Sciatic nerve (tissue), 2 donors: ENCODE measurements at regions not wholly inside any gene's neighbourhood (a gene's known extent, or its start where the extent isn't known, plus 50 kb on each side); places are given as distances from the start of the nearest gene placed in this dataset.
"Not testable (repeated sequence)": the region's sequence is repeated elsewhere in the genome, so short reads cannot be mapped to it uniquely, and the experiment has no call there.

ENCODE experiments used
- ATAC-seq: fragments of 200-7000 bp; cut with Tn5 transposase; one replicate; pipeline ENCODE4 v1.9.1; 2020; ENCODE audit warnings: mild to moderate bottlenecking, moderate library complexity
- DNase-seq: peaks from one replicate; pipeline ENCODE4 v3.0.0-alpha.2; 2020; ENCODE audit warnings: low spot score
- intact Hi-C: fragments of 100-400 bp; cut with DNase I; formaldehyde crosslinking; loops from one replicate; pipeline ENCODE4 v1.14.2; 2022
- donor health status: DM: no; HTN: no; CAD: no.
- donor health status: DM: no; HTN: no; CAD: no.

DNA sequence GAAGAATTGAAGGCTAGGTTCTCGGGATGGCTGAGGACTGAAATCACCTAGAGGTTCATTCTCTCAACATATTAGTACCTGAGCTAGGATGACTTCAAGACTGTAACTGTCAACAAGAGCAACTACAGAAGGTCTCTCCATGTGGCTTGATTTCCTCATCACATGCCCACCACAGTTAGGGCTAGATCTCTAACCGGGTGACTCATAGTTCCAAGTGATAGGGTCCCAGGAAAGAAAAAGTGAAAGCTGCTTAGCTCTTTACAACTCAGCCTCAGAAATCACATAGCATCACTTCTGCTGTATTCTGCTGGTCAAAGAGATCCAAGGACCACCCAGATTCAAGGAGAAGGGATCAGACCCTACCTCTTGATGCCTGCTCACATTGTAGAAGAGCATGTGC, 165.4 kb upstream of the AGTR1 start:
- no peak for ATAC-seq
- intact Hi-C loops, result no loop called here
- DNase-seq, result no peak

DNA sequence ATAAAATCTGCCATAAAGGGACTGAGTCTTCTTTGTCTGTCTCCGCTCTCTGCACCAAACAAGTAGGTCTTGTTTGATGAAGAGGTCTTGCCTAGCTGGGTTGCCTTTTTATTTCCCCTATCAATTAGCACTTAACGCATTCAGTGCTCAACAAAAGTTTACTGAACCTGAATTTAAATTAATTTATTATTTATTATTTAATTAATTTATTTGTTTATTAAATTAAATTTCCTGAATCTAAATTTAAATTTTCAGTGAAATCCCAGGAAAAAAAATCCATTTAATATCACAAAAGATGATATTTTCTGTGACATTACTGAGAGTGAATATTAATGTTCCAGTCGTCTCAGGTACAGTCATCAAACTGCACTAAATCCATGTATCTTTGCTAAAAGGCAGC, 164.9 kb upstream of the AGTR1 start:
- intact Hi-C loops, result no loop called here
- DNase-seq (no peak), ATAC-seq (no peak)

DNA sequence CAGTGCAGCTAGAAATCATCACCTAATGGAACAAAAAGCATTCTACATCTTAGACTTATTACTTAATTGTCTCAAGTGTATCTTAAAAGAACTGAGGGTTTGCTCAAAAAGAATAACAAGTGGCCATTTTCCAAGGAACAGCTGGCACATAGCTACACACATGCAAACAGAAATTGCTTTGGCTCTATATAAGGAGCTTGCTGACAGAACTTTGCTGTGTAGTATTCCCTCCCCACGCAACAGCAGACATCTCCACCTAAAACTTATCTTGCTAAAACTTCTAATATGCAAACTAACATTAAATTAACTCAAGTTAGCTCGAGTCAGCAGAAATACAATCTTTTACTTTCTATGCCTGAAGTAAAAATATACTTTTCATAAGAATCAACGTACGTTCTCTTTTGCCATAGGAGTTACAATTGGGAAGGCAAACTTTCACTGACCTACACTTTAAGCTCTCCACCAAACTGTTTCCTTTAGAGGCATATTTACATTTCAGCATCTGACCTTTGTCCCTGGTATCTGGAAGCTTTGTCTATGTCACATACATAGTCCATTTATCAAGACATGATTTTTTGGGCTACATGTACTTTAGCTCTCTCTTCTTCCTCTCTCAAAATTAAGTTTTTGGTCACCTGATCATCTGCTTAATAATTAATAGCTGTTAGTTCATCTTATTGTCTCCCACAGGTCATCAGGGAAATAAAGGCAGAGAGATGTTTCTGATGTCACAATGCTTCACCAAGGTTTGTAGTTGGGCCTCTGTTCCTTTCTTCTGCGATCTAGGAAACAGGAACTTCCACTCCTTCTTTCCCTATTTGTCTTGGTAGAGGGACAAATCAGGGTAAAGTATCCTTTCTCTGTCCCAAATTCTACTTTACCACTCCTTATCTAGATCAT, 163.4 kb upstream of the AGTR1 start:
- no peak for DNase-seq
- ATAC-seq, result no peak
- intact Hi-C loops, result no loop called here

DNA sequence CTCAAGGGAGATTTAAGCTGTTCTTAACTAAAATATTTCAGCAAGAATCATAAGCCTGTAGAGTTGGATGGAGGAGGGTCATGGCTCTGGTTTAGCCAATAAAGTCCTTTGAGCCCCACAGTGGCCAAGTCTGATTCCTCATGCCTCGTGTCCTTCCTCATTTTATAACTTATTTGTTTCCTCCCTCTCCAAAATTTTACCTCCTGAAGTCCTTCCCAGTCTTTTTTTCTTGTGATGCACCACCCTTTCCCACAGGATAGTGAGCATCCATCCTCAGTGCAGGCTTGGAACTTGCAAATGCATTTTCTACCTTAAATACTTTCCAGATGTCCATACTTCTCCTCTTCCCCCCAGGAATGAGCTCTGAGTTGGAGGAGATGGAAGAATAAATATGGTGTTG, 162.7 kb upstream of the AGTR1 start:
- DNase-seq (no peak), ATAC-seq (no peak)
- intact Hi-C loops, result no loop called here

DNA sequence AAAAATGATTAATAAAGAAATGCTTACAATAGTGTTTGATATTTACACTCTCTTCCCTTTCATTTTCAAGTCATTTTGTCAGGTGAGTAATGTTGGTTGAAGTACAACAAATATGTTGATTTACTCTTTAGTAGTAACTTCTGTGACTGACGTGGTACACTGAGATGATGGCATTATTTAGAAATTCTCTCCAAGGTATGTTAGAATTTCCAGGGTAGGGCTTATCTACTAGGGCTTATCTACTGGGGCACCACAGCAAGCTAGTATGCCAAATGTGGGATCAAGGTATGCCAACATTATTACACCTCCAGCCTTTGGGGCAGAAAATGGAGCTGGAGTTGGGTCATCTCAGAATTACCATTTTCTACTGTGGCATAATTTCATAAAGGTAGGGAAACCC, 157.4 kb upstream of the AGTR1 start:
- no peak for DNase-seq
- ATAC-seq, result no peak
- intact Hi-C loops, result no loop called here

DNA sequence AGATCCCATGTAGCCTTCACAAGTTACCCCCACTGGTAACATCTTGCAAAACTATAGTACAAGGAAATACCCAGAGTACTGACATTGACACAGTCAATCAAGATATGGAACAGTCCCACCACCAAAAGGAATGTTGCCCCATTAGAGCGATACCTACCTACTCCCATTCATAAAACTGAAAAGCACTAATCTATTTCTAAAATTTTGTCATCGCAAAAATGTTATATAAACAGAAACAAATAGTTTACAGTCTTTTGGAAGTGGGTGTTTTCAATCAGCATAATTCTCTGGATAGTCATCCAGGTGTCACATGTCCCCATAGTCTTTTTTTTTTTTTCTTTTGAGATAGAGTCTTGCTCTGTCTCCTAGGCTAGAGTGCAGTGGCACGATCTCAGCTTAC, 156.9 kb upstream of the AGTR1 start:
- intact Hi-C loops, result no loop called here

DNA sequence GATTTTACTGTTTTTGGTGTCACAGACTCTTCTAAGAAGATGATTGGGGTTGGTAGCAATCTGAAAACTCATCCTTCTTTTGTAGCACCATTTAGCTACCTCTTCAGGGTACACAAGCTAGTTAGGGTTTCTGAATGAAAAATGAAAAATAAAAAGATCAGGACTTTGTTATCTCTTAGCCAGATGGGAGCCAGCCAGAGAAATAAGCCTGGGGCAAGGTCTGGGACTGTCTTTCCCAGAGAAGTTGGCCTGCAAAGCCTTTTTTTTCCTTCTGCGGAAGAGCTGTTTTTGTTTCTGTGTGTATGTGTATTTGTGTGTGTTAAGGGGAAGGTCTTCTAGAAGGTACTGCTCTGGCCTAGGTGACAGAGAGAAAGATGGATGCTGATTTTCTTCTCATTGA, 150.7 kb upstream of the AGTR1 start:
- DNase-seq, result no peak
- intact Hi-C loops, result no loop called here
- ATAC-seq, result no peak

More for the DNA sequence above, 156.9 kb upstream of the AGTR1 start:
- DNase-seq (no peak), ATAC-seq (no peak)

DNA sequence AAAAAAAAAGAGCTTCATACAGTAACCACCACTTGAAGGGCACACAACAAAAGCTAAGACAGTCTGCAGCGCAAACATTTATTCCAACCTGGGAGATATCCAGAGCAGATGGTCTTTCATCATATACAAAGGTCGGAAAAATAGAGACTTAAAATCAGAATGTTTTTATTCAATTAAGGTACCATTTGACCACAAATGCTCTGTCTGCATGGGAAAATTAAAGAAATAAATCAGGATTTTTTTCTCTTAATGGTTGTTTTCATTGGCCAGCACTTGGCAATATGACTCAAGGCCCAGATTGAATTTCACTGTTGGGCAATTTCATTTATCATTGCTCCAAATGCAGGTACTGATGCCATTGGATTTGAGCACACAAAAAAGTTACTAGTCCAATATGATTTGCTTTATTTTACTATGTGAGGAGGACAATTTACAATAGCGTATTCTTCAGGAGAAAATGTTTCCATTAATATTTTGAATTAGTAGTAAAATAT, 145.9 kb upstream of the AGTR1 start:
- intact Hi-C loops, result no loop called here
- ATAC-seq, result no peak
- no peak for DNase-seq

DNA sequence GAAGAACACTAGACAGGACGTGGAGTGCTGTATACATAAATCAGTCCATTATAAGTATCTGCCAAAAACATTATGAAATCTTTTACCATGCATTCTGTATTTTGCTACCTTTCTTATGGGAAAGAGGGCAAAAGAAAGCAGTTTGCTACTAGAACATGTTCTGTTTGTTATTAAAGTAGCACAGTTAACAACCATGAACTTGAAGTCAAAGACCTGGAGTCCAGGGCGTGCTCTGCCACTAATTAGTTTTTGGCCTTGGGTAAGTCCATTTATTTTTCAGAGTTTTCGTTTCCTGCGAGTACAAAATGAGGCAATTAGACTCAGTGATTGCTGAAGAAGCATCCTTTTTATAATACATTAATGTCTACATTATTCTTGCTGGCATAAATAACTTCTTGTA, 143.3 kb upstream of the AGTR1 start:
- ATAC-seq (no peak), DNase-seq (no peak)
- intact Hi-C loops, result no loop called here

DNA sequence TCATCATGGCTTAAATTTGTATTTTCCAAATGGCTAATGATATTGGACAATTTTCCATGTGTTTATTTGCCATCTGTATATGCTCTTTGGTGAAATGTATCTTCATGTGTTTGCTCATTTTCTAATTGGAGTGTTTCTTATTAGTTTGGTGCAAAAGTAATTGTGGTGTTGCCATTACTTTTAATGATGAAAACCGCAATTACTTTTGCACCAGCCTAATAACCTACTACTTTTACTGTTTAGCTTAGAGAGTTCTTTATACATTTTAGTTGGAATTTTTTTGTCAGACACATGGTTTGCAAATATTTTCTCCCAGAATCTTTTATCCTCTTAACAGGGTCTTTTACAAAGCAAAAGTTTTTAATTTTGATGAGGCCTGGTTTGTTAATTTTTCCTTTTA, 141.0 kb upstream of the AGTR1 start:
- DNase-seq, result no peak
- intact Hi-C loops, result no loop called here
- ATAC-seq, result no peak

DNA sequence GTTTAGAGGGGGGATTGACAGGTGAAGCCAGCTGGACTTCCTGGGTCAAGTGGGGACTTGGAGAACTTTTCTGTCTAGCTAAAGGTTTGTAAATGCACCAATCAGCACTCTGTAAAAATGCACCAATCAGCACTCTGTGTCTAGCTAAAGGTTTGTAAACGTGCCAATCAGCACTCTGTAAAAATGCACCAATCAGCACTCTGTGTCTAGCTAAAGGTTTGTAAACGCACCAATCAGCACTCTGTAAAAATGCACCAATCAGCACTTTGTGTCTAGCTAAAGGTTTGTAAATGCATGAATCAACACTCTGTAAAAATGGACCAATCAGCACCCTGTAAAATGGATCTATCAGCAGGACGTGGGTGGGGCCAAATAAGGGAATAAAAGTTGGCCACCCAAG, 120.1 kb upstream of the AGTR1 start:
- DNase-seq, ATAC-seq, intact Hi-C loops: not testable (repeated sequence)

DNA sequence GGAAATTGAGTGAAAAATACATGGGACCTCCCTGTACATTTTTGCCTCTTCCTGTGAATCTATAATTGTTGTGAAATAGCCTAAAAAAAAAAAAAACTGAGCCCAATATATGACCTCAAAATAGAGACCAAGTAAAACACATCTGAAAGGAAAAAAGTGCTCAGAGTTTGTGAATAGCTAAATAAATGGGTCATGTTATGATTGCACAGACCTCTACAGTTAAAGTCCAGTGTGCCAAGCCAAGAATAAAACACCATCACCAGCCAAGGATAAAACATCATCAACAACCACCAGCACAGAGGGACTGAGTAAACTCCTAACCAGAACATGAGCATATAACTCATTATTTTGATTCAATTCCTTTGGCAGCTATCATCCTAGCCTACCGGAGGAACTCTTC, 115.6 kb upstream of the AGTR1 start:
- intact Hi-C loops, result no loop called here
- DNase-seq (no peak), ATAC-seq (peak; percentile 90)

DNA sequence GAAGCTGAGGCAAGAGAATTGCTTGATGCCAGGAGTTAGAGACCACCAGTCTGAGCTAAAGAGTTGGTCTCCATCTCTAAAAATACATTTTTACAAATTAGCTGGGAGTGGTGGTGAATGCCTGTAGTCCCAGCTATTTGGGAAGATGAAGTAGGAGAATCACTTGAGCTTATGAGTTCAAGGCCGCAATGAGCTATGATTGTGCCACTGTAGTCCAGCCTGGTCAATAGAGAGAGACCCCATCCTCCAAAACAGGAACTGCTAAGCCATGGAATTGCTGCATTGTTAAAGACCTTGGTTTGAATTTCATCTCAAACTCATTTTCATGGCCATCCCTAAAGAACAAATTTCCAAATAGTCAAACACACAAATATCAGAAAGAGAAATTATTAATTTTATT, 113.9 kb upstream of the AGTR1 start:
- no peak for ATAC-seq
- DNase-seq, result no peak
- intact Hi-C loops, result no loop called here

DNA sequence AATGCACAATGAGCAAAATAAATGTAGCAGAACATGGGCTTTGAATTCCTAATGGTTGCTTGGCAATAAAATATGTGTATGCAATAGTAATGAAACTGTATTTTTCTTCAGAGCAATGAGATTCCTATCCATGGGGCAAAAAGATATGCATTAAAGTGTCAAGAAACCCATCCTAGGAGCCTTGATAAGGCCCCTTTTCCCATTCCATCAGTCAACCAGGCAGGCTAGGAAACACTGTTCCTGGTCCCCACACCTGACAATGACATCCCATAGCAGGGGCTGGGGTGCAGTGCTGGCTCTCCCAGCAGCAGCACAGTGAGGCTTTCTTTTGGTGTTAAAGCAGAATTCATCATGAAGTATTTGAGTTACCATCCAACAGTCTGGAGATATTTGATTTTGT, 113.3 kb upstream of the AGTR1 start:
- no peak for DNase-seq
- no peak for ATAC-seq
- intact Hi-C loops, result no loop called here

DNA sequence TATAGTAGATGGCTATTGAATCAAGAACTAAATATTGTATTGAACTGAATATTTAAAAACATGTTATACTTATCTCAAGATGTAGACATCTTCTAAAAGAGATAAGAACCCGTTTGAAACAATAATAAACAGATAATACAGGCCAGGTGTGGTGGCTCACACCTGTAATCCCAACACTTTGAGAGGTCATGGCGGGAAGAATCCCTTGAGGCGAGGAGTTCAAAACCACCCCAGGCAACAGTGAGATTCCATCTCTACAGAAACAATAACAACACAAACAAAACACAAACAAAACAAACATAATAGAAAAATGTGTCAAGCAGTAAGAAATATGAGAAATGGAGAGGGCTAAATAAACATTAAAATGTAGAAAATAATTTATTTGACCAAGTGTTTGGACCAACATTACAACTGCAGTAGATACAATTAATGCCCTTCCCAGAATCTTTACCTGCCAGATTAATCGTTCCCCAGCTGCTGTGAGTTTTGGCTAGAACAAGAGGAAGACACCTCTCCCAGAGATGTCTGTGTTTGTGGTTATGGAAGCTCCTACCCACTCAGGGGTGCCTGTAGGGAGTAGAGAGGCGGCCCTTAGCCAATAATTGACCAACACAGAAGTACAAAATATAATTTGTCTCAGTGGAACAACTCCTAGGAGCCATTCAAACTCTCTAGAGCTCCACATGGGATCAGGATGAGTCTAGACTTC, 111.9 kb upstream of the AGTR1 start:
- DNase-seq (no peak), ATAC-seq (no peak)

DNA sequence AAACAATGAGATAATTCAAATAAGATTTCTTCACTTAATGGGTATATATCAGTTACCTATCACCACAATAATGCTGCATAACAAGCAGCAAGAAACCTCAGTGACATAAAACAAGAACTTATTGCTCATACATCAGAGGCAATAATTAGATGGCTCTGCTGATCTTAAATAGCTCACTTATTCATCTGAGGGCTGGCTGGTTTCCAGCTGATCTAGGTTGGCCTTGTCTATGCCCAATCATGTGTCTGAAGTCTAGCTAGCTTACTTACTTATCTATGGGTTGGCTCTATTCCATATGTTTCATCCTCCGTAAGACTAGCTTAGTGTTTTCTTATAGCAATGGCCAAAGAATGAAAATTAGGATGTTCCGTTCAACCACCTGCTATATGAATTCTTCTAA, 109.4 kb upstream of the AGTR1 start:
- no peak for ATAC-seq
- no peak for DNase-seq
- intact Hi-C loops, result no loop called here

More for the DNA sequence above, 111.9 kb upstream of the AGTR1 start:
- intact Hi-C loops, result no loop called here

DNA sequence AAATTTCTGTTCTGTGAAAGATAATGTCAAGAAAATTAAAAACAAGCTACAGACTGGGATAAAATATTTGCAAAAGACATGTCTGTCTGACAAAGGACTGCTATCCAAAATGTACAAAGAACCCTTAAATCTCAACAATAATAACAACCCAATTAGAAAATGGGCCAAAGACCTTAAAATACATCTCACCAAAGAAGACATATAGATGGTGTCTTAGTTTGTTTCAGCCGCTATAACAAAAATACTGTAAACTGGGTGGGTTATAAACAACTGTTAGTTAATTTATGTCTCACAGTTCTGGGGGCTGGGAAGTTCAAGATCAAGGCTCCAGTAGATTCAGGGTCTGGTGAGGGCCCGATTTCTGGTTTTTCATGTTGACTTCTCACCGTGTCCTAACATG, 106.2 kb upstream of the AGTR1 start:
- no peak for DNase-seq

DNA sequence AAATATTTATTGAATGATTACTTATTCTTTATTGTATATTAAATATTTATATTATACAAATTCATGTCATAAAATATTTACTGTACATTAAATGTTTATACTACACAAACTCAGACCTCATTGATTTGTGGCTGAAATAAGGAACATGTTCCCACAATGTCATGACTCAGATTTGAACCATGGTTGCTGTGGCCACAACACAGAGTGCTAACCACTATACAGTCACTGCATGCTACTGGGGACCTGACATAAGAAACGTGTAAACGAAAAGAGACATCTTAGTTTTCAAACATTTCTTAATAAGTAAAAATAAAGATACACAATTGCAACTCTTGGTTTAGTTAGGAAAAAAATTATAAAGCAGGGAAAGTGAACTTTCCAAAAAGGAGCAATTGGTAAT, 99.1 kb upstream of the AGTR1 start:
- intact Hi-C loops, result no loop called here

More for the DNA sequence above, 106.2 kb upstream of the AGTR1 start:
- intact Hi-C loops, result no loop called here
- ATAC-seq, result no peak

DNA sequence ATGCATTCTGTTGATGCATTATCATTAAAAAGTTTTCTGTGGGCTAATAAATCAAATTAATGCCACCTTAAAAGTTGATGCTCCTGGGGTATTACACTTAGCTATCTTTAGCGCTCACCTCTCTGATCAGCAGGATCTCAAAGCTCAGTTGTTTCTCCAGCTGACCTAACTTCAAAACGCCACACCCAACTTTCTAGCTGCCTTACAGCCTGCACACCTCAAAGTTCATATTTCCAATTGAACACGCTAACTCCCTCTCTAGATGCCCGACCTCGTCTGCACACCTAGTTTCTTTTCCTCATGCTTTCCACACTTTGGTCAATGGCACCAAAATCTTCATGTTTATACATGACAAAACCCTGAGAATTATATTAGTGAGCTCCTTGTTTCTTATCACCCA, 98.2 kb upstream of the AGTR1 start:
- intact Hi-C loops, result no loop called here
- DNase-seq (no peak), ATAC-seq (no peak)

More for the DNA sequence above, 99.1 kb upstream of the AGTR1 start:
- ATAC-seq (no peak), DNase-seq (no peak)

DNA sequence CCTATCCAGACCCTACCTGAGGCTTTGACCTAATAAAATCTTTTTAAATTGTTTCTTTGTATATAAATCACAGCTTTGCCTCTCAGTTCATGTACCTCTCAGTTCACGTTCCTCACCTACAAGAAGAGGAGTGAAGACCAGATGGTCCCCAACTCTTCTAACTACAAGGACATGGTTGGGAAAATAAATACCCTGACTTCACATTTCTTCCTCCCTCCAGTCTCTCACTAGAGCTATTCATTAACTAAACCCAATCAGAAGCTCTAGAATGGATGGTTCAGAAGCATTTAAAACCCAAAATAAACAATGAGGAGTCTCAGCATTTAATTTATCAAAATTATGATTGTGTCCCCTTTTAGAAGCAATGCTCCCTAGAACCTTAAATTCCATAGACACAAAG, 97.3 kb upstream of the AGTR1 start:
- DNase-seq (no peak), ATAC-seq (no peak)
- intact Hi-C loops, result no loop called here
